ENCODE measurements at regions not wholly inside any gene's neighbourhood (a gene's known extent, or its start where the extent isn't known, plus 50 kb on each side); places are given as distances from the start of the nearest gene placed in this dataset.

- TF ChIP-seq CTCF (IDR thresholded peaks at IDR 0.05; ENCODE audit: low read length) (no peak), EZH2 (optimal IDR thresholded peaks at IDR 0.05; ENCODE audit: low read depth, low read length) (no peak), EZH2phosphoT487 (IDR thresholded peaks at IDR 0.05; ENCODE audit: low read length) (no peak)
Measured at GRCh38 chr2:193816008-193816407, 1621.3 kb upstream of the TMEFF2 start.
